Gastroesophageal sphincter (tissue), 4 donors: ENCODE measurements at regions not wholly inside any gene's neighbourhood (a gene's known extent, or its start where the extent isn't known, plus 50 kb on each side); places are given as distances from the start of the nearest gene placed in this dataset.

Source experiments
- ATAC-seq: fragments of 150-250 bp; one replicate; pipeline ENCODE4 v1.9.1; 2016; ENCODE audit warnings: mild to moderate bottlenecking, moderate library complexity
- H3K27ac ChIP-seq, 4 donors: fragments of 200-600 bp; sonication (generic) in 3 of 4; 1 replicate in 3 of 4; 2 replicates in 1 of 4; pipeline ENCODE4 v1.5.1; 2016 to 2019
- H3K27me3 ChIP-seq: fragments of 200-600 bp; sonication (generic); one replicate; pipeline ENCODE4 v1.5.1; 2019
- H3K36me3 ChIP-seq, 2 donors: fragments of 200-600 bp; sonication (generic); one replicate each; pipeline ENCODE4 v1.5.1; 2019; ENCODE audit warnings: control low read depth in 1 of 2
- H3K4me1 ChIP-seq, 3 donors: fragments of 200-600 bp; sonication (generic); 1 replicate in 2 of 3; 2 replicates in 1 of 3; pipeline ENCODE4 v1.5.1; 2016 to 2019; ENCODE audit warnings: control low read depth in 2 of 3
- H3K4me3 ChIP-seq, 2 donors: fragments of 200-600 bp; sonication (generic); one replicate each; pipeline ENCODE4 v1.5.1; 2019; ENCODE audit warnings: mild to moderate bottlenecking in 1 of 2, moderate library complexity in 1 of 2
- H3K9me3 ChIP-seq, 3 donors: fragments of 200-600 bp; sonication (generic); one replicate each; pipeline ENCODE4 v1.5.1; 2017 to 2019; ENCODE audit warnings: control low read depth in 2 of 3
- EP300 ChIP-seq: sonication (generic); formaldehyde crosslinking; IDR thresholded peaks from one replicate; pipeline ENCODE4 v1.6.1; 2017; ENCODE audit warnings: antibody characterized with exemption, mild to moderate bottlenecking
- POLR2A ChIP-seq, 2 donors: fragments of 450-650 bp; IDR thresholded peaks; one replicate each; pipeline ENCODE4 v1.6.1; 2017; ENCODE audit warnings: antibody characterized with exemption in 2 of 2, mild to moderate bottlenecking in 2 of 2, moderate library complexity in 1 of 2
- POLR2AphosphoS5 ChIP-seq: sonication (generic); formaldehyde crosslinking; IDR thresholded peaks from one replicate; pipeline ENCODE4 v1.6.1; 2017; ENCODE audit warnings: antibody characterized with exemption
- WGBS, 2 donors: methylation state at CpG; one replicate each; pipeline ENCODE4 v1.1.5; 2018; ENCODE audit warnings: low coverage in 1 of 2; 5-methylcytosine and 5-hydroxymethylcytosine counted together
- TF ChIP-seq, protein P1 (sequence below), 4 experiments: fragments of 200-600 bp in 2 of 4; fragments of 450-650 bp in 2 of 4; sonication (generic) in 1 of 4; IDR thresholded peaks; one replicate each; pipeline ENCODE4 v1.5.1; 2017 to 2019; ENCODE audit warnings: antibody characterized with exemption in 4 of 4, mild to moderate bottlenecking in 2 of 4, moderate library complexity in 2 of 4

DNA sequence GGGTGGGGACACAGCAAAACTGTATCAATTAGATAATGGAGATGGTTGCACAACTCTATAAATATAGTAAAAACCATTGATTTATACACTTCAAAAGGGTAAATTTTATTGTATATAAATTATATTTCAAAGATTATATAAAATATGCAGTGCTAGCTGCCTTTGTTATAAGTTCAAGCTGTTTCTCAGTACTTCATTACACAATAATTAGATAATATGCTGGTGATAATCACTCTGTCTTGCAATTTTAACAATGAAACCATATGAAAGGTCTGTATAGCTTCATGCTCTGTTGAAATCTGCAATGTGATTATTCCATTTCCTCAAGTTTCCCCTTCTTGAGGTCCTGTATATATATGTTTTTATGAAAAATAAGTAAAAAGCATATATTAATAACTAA is 73.4 kb upstream of the PLS3 start:
- Histone ChIP-seq H3K27me3 (no peaks in the 10 kb centered on the region), H3K9me3 (no peaks in the 10 kb centered on the region), H3K4me3 (no peak overlapping the region), H3K4me1 (no peaks in the 10 kb centered on the region), H3K36me3 (no peaks in the 10 kb centered on the region), H3K27ac (no peak overlapping the region)
- TF ChIP-seq POLR2A (IDR thresholded peaks at IDR 0.05) = no peak
- no peak for TF ChIP-seq EP300
- no peak for TF ChIP-seq POLR2AphosphoS5
- TF ChIP-seq, protein P1, sequence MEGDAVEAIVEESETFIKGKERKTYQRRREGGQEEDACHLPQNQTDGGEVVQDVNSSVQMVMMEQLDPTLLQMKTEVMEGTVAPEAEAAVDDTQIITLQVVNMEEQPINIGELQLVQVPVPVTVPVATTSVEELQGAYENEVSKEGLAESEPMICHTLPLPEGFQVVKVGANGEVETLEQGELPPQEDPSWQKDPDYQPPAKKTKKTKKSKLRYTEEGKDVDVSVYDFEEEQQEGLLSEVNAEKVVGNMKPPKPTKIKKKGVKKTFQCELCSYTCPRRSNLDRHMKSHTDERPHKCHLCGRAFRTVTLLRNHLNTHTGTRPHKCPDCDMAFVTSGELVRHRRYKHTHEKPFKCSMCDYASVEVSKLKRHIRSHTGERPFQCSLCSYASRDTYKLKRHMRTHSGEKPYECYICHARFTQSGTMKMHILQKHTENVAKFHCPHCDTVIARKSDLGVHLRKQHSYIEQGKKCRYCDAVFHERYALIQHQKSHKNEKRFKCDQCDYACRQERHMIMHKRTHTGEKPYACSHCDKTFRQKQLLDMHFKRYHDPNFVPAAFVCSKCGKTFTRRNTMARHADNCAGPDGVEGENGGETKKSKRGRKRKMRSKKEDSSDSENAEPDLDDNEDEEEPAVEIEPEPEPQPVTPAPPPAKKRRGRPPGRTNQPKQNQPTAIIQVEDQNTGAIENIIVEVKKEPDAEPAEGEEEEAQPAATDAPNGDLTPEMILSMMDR (IDR thresholded peaks at IDR 0.05) = no peak
- no peak for ATAC-seq

DNA sequence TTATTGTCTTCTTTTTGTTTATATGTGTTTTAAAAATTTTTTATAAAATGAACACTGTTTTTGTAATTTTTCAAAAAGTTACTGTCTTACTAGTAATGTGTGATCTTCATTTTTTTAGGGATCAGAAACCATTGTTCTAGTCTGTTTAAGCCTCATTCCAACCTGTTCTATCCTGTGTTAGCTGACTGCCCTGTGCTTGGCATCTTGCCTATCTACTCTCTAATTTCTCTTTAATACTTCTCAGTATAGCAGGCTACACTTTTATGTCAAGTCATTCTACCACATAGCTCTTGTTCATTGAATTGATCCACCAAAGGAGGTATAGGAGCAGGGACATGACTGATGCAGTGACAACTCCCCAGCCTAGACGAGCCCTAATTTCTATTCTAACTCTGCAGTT is 70.2 kb upstream of the PLS3 start:
- TF ChIP-seq POLR2A (IDR thresholded peaks at IDR 0.05) = no peak
- no peak for TF ChIP-seq POLR2AphosphoS5
- TF ChIP-seq, protein P1 (IDR thresholded peaks at IDR 0.05) = no peak
- no peak for TF ChIP-seq EP300
- Histone ChIP-seq H3K27me3 (no peaks in the 10 kb centered on the region), H3K4me1 (no peaks in the 10 kb centered on the region), H3K36me3 (no peaks in the 10 kb centered on the region), H3K4me3 (no peak overlapping the region), H3K9me3 (no peaks in the 10 kb centered on the region), H3K27ac (no peak overlapping the region)
- no peak for ATAC-seq
- WGBS, 2 donors = 67 to 86% methylated on average over 1 of the region's 1 CpG

DNA sequence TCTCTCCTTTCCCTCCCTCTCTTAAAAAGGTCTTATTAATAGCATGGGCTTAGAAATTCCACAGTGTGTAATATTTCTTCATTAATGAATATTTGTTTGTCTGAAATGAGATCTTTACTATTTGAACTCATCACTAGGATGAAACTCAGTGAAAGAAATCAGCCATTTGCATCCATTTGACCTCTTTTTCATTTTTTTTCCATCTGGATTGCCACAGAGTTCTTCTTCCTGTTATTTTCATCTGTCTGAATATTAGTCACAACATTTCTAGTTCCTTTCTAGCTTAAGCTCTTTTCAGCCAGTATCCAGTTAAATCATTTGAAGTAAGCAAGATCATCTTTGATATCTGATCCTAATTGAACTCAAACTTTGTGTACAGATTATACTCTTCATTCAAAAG is 69.2 kb upstream of the PLS3 start:
- no peaks in the 10 kb centered on the region for H3K27me3 ChIP-seq
- H3K4me3 ChIP-seq = no peak overlapping the region
- no peaks in the 10 kb centered on the region for H3K4me1 ChIP-seq
- TF ChIP-seq EP300 (no peak), POLR2AphosphoS5 (no peak), POLR2A (IDR thresholded peaks at IDR 0.05) (no peak)
- TF ChIP-seq, protein P1 (IDR thresholded peaks at IDR 0.05) = no peak
- no peaks in the 10 kb centered on the region for H3K9me3 ChIP-seq
- ATAC-seq = no peak
- peak overlapping the region in 2 of 4 donors; percentile 37 to 41 for H3K27ac ChIP-seq
- H3K36me3 ChIP-seq = no peaks in the 10 kb centered on the region

DNA sequence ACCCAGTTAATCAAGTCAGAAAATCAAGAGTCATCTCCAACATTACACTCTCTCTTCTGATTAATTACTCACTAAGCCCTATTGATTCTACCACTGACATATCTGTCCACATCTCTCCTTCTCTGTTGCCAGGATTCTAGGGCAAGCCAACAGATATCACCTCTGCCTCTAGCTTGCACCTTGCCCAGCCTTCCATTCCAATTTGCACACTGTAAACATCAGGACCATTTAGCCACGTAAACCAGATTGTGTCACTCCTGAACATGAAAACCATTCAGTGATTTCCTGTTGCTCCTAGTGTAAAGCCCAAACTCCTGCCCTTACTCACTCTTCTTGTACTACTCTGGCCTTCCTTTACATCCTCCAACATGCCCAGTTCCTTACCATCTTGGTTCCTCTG is 68.0 kb upstream of the PLS3 start:
- WGBS, 2 donors = 89% methylated on average over 1 of the region's 1 CpG; no CpG with 5 or more reads in 1 of the 2 donors
- no peaks in the 10 kb centered on the region for H3K4me1 ChIP-seq
- H3K27me3 ChIP-seq = no peaks in the 10 kb centered on the region
- H3K9me3 ChIP-seq = no peaks in the 10 kb centered on the region
- no peak for ATAC-seq
- TF ChIP-seq POLR2A (IDR thresholded peaks at IDR 0.05) (no peak), POLR2AphosphoS5 (no peak), EP300 (no peak)
- TF ChIP-seq, protein P1 (IDR thresholded peaks at IDR 0.05) = no peak
- H3K4me3 ChIP-seq = no peak overlapping the region
- no peak overlapping the region for H3K27ac ChIP-seq
- H3K36me3 ChIP-seq = no peaks in the 10 kb centered on the region

DNA sequence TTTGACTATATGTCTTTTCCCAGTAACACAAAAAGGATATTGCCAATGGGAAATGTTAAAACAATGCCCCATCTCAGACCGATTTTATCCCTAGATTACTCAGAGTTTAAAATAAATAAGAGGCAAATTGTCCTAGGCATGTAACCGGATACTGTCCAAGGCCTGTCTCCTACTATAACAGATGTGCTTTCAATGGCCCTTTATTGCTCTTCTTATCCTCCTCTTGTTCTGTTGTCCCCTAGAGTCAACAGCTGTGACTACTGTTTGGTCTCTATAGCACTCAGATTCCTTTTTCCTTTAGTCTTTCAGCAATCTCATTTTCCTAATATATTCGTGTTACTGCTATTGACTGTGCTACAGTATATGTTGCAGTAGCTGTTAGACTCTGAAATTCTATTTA is 66.8 kb upstream of the PLS3 start:
- no peak for ATAC-seq
- Histone ChIP-seq H3K4me1 (no peaks in the 10 kb centered on the region), H3K4me3 (no peak overlapping the region), H3K9me3 (no peaks in the 10 kb centered on the region), H3K36me3 (no peaks in the 10 kb centered on the region), H3K27ac (no peak overlapping the region), H3K27me3 (no peaks in the 10 kb centered on the region)
- 7 to 24% methylated on average over 2 to 3 of the region's 3 CpGs for WGBS, 2 donors
- TF ChIP-seq, protein P1 (IDR thresholded peaks at IDR 0.05) = no peak
- TF ChIP-seq POLR2AphosphoS5 (no peak), EP300 (no peak), POLR2A (IDR thresholded peaks at IDR 0.05) (no peak)
